CD4-positive, alpha-beta T cell treated with Interleukin-17A for 4 hours (primary cell): ENCODE measurements at regions not wholly inside any gene's neighbourhood (a gene's known extent, or its start where the extent isn't known, plus 50 kb on each side); places are given as distances from the start of the nearest gene placed in this dataset.

Source experiments
- DNase-seq: peaks from one replicate; pipeline ENCODE4 v3.0.0-alpha.2; 2020; ENCODE audit warnings: mixed read lengths

- no peak for DNase-seq
Measured at GRCh38 chr4:136505020-136505419, 1027.3 kb downstream of the PCDH18 start.

- DNase-seq = no peak
Measured at GRCh38 chr4:136495851-136496250, 1036.4 kb downstream of the PCDH18 start.

- no peak for DNase-seq
Measured at GRCh38 chr4:136495076-136495475, 1037.2 kb downstream of the PCDH18 start.

- no peak for DNase-seq
Measured at GRCh38 chr4:136489101-136489500, 1043.2 kb downstream of the PCDH18 start.

- DNase-seq = no peak
Measured at GRCh38 chr4:136484996-136485395, 1047.3 kb downstream of the PCDH18 start.

GRCh38 chr4:136476753-136477152 is 1055.5 kb downstream of the PCDH18 start:
- no peak for DNase-seq

GRCh38 chr4:136471051-136471450 is 1061.2 kb downstream of the PCDH18 start:
- DNase-seq = no peak

- DNase-seq = no peak
Measured at GRCh38 chr4:136465691-136466090, 1066.6 kb downstream of the PCDH18 start.

GRCh38 chr4:136463941-136464340 is 1068.4 kb downstream of the PCDH18 start:
- no peak for DNase-seq

- DNase-seq = no peak
Measured at GRCh38 chr4:136461533-136461932, 1070.8 kb downstream of the PCDH18 start.

- DNase-seq = no peak
Measured at GRCh38 chr4:136458326-136458725, 1074.0 kb downstream of the PCDH18 start.

- no peak for DNase-seq
Measured at GRCh38 chr4:136457577-136457976, 1074.7 kb downstream of the PCDH18 start.

- no peak for DNase-seq
Measured at GRCh38 chr4:136457004-136457403, 1075.3 kb downstream of the PCDH18 start.

GRCh38 chr4:136443006-136443405 is 1089.3 kb downstream of the PCDH18 start:
- DNase-seq = no peak

- DNase-seq = no peak
Measured at GRCh38 chr4:136442447-136442846, 1089.8 kb downstream of the PCDH18 start.

- DNase-seq = no peak
Measured at GRCh38 chr4:136441629-136442282, 1090.5 kb downstream of the PCDH18 start.

GRCh38 chr4:136438645-136439044 is 1093.6 kb downstream of the PCDH18 start:
- DNase-seq = no peak

- DNase-seq = no peak
Measured at GRCh38 chr4:136424052-136424451, 1108.2 kb downstream of the PCDH18 start.

- no peak for DNase-seq
Measured at GRCh38 chr4:136414981-136415380, 1117.3 kb downstream of the PCDH18 start.

GRCh38 chr4:136412708-136413107 is 1119.6 kb downstream of the PCDH18 start:
- no peak for DNase-seq

- DNase-seq = no peak
Measured at GRCh38 chr4:136400829-136401228, 1131.5 kb downstream of the PCDH18 start.

- DNase-seq = no peak
Measured at GRCh38 chr4:136395212-136395722, 1137.0 kb downstream of the PCDH18 start.

- DNase-seq = no peak
Measured at GRCh38 chr4:136392576-136392975, 1139.7 kb downstream of the PCDH18 start.

- no peak for DNase-seq
Measured at GRCh38 chr4:136390824-136391223, 1141.5 kb downstream of the PCDH18 start.

GRCh38 chr4:136383082-136383481 is 1149.2 kb downstream of the PCDH18 start:
- no peak for DNase-seq
